ENCODE measurements at regions not wholly inside any gene's neighbourhood (a gene's known extent, or its start where the extent isn't known, plus 50 kb on each side); places are given as distances from the start of the nearest gene placed in this dataset.
"Not testable (repeated sequence)": the region's sequence is repeated elsewhere in the genome, so short reads cannot be mapped to it uniquely, and the experiment has no call there.

DNA sequence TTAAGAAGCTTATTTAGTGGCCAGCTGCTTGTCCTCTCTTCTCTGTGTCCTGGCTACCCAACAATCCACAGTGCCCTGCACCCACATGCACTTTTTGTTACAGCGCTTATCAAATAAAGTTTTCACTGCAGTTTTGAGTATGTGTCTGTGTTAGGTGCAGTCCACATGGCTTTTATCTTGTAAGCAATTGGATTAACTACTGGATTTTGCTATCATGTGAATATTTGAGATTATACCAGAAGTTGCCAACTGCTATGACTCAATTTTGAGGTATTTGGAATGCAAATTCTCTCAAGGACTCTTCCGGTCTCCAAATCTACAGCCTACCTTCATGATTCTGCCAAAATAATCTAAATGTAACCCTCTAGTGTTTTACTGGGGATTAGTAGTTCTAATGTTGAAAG, 690.2 kb downstream of the NR2F1-AS1 start:
- peak; percentile 19 for DNase-seq (ENCODE audit: low read depth)

DNA sequence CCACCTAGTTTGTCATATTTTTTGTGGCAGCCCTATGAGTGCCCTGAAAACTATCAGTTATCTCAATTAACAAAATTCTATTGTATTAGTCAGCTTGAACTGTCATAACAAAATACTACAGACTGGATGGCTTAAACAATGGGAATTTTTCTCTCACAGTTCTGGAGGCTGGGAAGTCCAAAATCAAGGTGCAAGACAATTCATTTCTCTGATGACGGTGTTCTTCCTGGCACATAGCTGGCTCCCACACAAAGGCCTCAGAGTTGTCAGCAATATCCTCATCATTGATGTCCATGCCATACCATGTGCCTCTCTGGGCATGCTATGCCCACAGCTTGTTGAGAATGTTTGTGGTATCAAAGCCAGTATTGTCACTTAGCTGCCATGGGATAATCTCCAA, 691.9 kb downstream of the NR2F1-AS1 start:
- no peak for DNase-seq (ENCODE audit: low read depth)

DNA sequence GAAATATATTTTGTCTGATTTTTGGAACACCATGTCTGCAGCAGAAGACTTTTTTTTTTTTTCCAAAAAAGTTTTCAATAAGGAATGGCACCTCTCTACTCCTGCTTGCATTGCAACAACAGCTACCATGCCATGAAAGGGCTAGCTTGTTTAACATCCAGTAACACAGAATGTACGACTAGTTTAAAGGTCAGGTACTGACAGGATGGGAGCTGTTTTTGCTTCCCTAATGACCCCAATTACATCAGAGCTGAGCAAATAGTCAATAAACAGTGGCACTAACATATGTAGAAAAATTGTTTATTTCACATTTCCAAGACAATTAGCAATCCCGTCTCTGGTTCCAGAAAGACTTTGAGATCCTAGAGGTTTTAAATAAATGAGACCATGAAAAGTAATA, 693.8 kb downstream of the NR2F1-AS1 start:
- DNase-seq (ENCODE audit: low read depth), result no peak

DNA sequence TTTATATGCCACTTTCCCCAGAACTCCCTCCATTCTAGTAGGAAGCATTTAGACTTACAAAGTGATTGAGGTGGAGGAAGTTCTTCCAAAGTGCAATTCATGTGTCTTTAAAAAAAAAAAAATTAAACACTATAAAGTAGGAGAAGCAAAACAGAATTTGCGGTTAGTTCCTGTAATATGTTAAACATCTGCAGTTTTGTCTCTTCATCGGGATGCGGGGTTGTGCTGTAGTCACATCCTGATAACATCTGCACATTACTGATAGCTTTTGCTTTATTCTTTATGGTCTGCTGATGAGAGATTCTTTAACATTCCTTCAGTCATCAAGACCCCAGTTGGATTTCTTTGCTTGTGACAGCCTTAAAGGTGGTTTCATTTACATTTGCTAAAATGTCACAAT, 694.3 kb downstream of the NR2F1-AS1 start:
- DNase-seq (ENCODE audit: low read depth), result no peak

DNA sequence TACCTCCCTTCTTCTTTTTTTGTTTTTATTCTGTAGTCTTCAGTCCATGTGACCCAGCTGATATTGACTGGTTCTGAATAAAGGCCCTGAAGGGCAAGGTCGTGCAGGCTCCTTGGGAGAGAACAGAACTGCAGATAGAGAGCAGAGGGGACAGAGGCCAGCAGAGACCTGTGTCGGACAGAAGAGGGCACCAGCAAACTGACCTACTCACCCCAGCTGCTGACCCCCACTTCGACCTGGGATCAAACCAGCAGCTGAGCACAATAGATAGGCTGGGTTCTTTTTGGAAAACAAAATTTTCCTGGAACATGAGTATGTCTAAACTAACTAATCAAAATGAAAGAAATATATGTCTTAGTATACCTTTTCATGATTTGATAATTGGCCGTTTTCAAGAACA, 695.1 kb downstream of the NR2F1-AS1 start:
- DNase-seq (ENCODE audit: low read depth), result no peak

DNA sequence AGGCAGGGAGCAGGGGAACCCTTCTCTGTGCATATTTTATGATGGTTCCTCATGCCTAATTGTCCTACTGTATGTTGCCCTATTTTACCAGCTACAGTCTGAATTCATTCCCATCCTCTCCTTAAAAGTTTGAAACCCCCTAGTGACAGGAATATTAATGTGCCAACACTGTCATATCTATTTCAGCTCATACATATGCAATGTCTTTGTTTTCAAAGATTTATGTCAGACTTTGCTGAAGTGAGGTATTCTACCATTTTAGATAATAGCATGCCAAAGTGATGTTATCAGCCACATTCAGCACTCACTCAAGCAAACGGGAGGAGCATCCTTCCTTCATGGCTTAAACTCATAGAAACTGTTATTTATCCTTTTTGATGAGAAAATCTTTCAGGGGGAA, 696.5 kb downstream of the NR2F1-AS1 start:
- no peak for DNase-seq (ENCODE audit: low read depth)

DNA sequence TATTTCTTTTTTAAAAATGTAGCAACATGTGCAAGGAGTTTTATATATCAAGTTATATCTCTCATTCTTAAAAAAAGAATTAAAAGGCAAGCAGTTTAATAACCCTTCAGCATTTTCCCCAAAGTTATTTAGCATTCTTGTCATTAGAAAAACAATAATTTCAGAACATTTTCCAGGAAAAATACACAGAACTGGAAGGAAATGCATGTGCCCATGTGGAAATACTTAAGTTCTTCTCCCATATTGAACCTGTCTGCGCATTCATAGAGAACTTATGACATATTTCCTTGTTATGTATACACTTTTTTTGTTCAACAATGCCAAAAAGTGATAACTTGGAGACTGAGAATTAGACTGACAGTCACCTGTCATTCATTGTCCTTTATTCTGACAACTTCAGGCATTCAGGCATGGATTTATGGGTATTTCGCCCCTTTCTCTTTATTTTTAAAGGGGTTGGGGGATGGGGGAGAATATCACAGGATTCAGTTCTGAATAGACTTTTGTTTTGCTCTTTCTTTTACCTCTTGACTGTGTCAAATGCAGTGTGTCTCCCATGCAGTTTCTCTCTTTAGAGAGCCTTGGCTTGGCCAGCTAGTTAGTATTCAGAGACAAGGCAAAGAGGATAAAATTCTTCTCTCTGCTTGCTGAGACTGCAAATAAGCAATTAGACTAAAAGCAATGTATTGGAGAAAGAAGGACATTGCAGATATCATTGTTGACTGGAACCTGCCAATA, 701.0 kb downstream of the NR2F1-AS1 start:
- DNase-seq (ENCODE audit: low read depth), result no peak

DNA sequence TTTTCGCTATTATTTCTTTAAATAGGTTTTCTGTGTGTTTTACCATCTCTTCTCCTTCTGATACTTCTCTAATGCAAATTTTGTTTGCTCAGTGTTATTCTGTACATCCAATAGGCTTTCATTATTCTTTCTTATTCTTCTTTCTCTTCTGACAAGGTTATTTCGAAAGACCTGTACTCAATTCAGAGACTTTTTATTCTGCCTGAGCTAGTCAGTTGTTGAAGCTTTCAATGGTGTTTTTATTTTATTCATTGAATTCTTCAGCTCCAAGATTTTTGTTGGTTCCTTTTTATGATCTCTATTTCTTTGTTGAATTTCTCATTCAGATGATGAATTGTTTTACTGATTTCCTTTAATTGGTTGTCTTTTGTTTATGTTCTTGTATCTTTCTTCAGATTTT, 706.2 kb downstream of the NR2F1-AS1 start:
- no peak for DNase-seq (ENCODE audit: low read depth)

DNA sequence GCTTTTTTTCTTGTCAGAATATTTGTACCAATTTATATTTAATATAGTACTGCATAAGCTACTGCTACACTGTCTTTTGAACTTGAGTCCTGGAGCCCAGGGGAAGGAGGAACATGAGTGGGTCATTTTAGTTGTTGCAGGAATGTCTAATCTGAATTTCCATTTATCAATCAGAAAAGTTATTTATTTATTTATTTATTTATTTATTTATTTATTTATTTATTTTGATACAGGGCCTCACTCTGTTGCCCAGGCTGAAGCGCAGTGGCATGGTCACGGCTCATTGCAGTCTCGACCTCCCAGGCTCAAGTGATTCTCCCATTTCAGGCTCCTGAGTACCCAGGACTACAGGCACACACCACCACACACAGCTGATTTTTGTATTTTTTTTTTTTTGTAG, 712.6 kb downstream of the NR2F1-AS1 start:
- DNase-seq (ENCODE audit: low read depth), result no peak

DNA sequence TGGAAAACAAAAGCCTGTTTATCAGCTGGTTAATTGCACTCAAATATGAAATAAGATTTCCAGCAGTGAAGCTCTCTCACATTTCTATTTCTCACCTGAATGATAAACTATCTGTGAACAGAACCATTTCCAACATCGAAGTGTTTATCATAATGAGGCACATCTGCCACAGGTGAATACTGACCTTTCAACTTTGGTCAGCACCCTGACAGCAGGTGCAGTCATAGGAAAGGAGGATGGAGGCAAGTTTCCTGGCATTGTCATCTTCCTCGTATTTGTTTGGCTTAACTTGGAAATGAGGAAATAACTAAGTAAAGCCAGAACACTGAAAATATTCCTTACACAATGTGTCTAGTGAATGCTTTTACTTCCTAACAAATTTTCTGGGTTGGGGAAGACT, 716.4 kb downstream of the NR2F1-AS1 start:
- DNase-seq (ENCODE audit: low read depth), result no peak

DNA sequence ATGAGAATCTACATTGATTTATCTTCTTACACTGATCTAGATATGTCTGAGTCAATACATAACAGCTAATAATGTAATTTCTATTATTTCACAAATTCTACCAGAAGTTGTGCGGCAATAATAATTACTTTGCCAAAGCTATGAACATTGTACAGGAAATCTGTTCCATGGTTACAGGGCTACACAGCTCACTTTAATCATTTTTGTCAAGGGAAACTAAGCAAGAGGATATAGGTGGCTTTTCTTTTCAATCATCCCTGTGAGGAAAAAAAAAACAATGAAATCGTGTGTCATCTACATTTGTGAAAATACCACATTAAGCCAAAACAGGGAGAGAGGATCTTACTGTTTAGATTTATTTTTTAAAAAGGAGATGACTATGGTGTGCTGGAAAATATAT, 717.4 kb downstream of the NR2F1-AS1 start:
- DNase-seq (ENCODE audit: low read depth), result no peak

DNA sequence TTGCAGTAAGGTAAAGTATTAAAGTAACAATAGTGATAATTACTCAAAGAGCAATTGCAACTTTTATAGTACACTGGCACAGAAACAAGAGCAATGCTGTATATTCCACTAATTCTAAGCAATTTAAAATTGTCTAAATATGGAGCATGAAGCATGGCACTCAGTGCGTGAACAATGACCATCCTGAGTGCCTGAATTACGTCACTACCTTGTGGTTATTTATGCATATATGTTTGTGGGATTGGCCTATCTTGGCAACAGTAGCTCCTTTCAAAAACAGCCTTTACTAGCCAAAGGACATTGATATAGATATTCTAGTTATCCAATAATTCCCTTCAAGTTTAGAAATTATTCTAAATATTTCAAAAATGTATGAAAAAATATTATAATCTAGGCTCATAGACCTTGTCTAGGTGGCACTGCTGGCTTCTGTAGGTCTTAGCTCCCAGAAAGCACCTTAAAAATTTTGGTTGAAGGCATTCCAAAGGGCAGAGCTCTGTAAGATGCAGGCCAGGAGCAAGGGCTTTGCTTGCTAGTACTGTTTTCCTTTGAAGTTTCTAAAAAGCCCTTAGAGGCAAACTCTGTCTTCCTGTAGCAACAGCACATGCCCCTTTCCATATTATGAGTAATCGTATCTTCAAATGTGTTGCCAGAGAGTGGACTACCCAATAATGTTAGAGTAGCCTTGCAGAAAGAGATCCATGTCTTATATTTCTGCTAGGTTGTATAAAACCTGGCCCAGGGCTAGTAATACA, 719.3 kb downstream of the NR2F1-AS1 start:
- DNase-seq (ENCODE audit: low read depth), result peak; percentile 3

DNA sequence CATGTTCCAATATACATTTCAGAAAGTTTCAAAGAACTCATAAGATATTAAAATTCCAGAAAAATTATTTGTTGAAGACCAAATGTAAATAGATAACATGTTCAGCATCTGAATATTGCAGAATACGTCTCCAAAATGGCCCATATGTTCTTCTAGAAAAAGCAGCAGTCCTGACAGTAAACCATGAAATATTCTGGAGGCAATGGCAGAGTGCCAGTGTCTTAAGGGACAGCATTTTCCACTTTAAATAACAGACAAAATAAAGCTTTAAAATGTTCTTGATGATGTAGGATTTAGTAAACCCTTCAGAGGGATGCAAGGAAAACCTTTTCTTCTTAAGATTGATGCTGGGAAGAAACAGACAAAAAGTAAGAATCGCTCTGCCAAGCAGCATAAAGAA, 721.0 kb downstream of the NR2F1-AS1 start:
- DNase-seq (ENCODE audit: low read depth), result no peak

DNA sequence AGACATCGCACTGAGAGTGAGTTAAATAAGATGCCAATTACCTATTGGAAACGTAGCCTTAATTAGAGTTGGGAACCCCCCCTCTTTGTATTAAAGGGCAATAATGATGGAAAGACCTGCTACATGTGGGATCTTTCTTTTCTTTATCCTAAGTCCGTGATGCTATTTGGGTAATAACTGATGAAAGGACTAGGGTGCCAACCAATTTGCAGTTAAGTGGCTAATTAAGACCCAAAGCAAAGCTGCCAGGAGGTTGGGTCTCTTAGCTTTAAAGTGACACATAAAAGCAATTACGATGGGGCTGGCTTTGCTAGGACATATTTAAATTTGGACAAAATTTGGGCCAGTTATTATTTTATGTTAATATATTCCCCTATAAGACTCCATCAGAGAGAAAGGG, 728.8 kb downstream of the NR2F1-AS1 start:
- no peak for DNase-seq (ENCODE audit: low read depth)

DNA sequence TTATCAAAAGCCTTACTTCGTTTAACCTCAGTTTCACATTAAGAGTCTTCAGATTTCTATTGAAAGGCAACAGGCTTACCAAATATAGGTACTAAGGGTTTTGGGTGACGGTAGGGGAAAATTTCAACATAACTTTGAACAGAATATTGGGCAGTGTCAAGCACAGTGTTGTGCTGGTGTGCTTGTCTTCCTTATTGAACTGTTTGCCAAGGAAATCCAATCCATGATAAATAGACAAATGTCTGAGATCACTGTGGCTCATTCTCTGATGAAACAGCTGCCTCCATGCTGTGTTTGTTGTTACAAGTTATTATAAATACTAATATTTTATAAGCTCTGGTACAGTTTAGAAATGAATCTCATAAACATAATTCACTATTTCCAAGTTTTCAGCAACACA, 730.1 kb downstream of the NR2F1-AS1 start:
- DNase-seq (ENCODE audit: low read depth), result no peak

DNA sequence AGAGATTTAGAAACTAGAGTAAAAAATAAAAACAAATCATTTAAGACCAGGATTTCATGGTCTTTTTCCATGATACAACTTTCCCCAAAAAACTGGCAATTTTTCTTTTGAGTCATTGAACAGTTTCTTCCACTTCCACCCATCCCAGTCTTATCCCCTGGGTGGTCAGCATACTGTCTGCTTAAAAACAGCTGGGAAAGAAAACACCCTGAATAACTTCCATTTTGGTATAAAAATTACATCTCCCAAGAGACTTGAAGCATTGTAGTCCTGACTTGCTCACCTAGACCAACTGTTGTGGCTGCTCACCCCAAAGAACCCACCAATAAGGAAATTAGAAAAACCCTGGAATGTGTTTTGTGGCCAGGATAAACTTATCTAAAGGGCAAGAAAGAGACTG, 731.3 kb downstream of the NR2F1-AS1 start:
- DNase-seq (ENCODE audit: low read depth), result no peak

DNA sequence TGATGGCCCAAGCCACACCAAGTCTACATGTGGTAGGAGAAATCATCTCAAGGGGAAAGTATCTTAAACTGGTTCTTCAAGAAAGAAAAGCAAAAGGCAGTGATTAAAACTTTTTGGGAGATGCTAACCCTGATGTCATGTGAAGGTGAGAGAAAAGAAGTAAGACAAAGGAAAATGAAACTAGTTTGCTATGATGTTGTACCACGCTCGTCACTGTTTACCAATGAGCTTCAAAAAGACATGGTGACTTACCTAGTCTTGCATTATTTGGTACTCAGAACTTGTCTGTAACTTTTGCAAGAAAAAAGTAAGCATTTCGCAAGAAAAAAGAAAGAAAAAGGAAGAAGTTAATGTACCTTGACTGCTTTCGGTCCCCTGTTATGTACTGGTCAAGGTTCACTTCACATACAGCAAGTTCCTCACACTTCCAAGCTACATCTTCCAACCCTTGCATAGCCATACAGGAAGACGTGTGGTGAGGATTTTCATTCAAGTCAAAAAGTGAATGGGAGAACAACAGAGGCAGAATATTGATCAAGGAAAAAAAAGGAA, 739.3 kb downstream of the NR2F1-AS1 start:
- DNase-seq (ENCODE audit: low read depth), result no peak

DNA sequence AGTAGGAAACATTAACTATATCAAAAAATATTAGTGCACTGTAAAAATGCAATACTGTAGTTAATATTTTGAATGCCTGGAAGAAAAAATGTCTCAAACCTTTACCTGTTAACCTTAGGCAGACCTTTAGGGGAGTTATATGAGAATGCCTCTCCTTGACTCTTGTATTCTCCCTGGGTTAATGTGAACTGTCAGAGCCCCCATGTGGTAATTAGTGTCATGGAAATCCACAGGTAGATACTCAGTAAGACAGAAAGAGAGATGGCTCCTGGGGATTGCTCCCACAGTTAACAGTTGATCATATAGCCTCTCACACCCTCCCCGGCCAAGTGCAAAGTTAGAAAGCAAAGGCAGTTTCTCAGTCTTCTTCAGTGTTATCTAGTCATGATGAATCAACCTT, 742.8 kb downstream of the NR2F1-AS1 start:
- DNase-seq (ENCODE audit: low read depth), result peak; percentile 10

DNA sequence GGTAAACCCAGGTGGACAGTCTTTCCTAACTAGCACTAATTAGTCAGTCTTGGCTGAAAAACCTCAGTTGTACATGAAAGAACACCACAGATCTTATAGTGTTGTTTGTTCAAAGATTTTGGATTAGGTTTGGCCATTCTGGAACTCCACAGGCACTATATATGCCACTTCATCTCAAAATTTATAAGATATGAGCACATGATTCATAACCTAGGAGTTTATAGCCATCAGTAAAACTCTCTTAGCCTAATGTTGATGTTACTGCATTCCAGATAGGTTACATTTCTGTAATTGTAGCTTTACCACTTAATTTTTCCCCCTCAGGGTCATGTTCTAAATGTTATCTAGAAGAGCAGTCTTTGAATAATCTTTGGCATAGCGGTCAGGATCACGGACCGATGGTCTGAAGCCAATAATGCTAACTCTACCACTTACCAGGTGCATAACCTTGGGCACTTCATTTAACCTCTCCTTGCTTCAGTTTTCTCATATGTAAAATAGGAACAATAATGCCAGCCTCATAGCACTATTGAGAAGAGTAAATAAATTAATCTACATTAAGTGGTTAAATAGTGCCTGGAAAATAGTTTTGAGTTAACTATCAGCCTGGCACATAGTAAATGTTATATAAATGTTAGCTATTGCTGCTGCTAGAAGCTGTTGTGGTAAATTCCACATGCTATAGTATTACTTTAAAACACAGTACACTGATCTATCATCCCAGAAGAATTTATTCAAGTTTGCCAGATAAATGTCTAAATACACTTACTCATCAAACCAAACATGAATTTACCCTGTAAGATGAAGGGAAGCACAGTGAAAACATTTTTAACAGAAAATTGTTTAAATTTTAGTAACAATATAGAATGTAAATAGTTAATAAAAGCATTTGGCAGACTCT, 743.9 kb downstream of the NR2F1-AS1 start:
- no peak for DNase-seq (ENCODE audit: low read depth)

DNA sequence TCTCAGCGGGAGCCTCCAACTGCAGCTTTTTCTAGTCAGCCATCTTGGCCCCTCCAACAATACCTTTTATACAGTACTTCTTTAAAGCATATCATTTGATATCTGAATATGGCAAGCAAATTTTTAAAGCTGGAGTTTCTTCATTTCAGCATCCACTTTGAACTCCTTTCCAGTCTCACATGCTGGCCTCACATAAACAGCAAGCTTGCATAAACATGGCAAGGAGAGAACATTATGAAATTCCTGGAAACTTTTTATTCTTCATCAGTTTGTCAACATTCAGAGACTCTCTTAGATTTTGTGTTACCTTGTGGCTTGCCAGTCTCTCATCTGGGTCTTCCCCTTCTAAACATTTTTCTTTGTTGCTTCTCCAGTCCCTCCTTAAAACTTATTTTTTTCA, 745.3 kb downstream of the NR2F1-AS1 start:
- DNase-seq (ENCODE audit: low read depth), result no peak

DNA sequence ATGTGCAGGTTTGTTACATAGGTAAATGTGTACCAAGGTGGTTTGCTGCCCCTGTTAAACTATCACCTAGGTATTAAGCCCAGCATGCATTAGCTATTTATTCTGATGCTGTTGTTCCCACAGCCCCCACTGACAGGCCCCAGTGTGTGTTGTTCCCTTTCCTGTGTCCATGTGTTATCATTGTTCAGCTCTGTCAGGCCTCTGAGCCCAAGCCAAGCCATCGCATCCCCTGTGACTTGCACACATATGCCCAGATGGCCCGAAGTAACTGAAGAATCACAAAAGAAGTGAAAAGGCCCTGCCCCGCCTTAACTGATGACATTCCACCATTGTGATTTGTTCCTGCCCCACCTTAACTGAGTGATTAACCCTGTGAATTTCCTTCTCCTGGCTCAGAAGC, 757.5 kb downstream of the NR2F1-AS1 start:
- not testable (repeated sequence) for DNase-seq (ENCODE audit: low read depth)

DNA sequence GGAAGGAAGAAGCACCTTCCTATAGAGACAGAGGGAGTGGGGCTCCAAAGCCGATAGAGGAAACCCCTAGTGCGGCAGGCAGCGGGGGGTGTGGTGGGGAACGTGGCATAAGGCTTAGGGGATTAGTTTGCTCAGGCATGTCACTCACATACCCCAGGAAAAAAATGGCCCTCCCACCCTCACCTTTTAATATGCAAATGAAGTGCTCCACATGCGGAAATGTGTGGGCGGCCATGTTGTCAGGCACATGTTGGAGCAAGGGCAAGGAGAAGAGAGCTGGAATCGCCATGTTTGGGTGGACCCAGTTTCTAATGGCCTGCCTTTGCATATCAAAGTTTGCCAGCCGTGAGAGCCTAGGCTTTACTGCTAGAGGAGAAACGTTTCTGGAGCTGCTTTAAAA, 758.8 kb downstream of the NR2F1-AS1 start:
- no peak for DNase-seq (ENCODE audit: low read depth)

All from HT1080 (cell line).